Peyer's patch (tissue), 4 donors: ENCODE measurements at regions not wholly inside any gene's neighbourhood (a gene's known extent, or its start where the extent isn't known, plus 50 kb on each side); places are given as distances from the start of the nearest gene placed in this dataset.

Source experiments
- DNase-seq, 3 donors: peaks; one replicate each; pipeline ENCODE4 v3.0.0-alpha.2; 2017 to 2019
- H3K27ac ChIP-seq, 4 donors: fragments of 200-600 bp; sonication (generic); one replicate each; pipeline ENCODE4 v1.5.1; 2016 to 2019
- H3K27me3 ChIP-seq, 2 donors: fragments of 200-600 bp; sonication (generic); one replicate each; pipeline ENCODE4 v1.5.1; 2019
- H3K36me3 ChIP-seq, 3 donors: fragments of 200-600 bp; sonication (generic); one replicate each; pipeline ENCODE4 v1.5.1; 2016 to 2019
- H3K4me1 ChIP-seq, 4 donors: fragments of 200-600 bp; sonication (generic); one replicate each; pipeline ENCODE4 v1.5.1; 2016 to 2019
- H3K4me3 ChIP-seq, 4 donors: fragments of 200-600 bp; sonication (generic); 1 replicate in 3 of 4; 2 replicates in 1 of 4; pipeline ENCODE4 v1.5.1; 2016 to 2019; ENCODE audit warnings: mild to moderate bottlenecking in 1 of 4
- H3K9me3 ChIP-seq, 4 donors: fragments of 200-600 bp; sonication (generic); one replicate each; pipeline ENCODE4 v1.5.1; 2016 to 2019; ENCODE audit warnings: mild to moderate bottlenecking in 1 of 4
- CTCF ChIP-seq, 6 experiments: fragments of 450-650 bp in 4 of 6; fragments of 200-600 bp in 2 of 6; sonication (generic) in 1 of 6; IDR thresholded peaks; one replicate each; pipeline ENCODE4 v1.5.1; 2017 to 2019; ENCODE audit warnings: antibody characterized with exemption in 6 of 6, mild to moderate bottlenecking in 3 of 6, moderate library complexity in 1 of 6
- POLR2A ChIP-seq, 2 donors: fragments of 450-650 bp; IDR thresholded peaks; one replicate each; pipeline ENCODE4 v1.5.1; 2017; ENCODE audit warnings: antibody characterized with exemption in 2 of 2, mild to moderate bottlenecking in 2 of 2, moderate library complexity in 2 of 2

DNA sequence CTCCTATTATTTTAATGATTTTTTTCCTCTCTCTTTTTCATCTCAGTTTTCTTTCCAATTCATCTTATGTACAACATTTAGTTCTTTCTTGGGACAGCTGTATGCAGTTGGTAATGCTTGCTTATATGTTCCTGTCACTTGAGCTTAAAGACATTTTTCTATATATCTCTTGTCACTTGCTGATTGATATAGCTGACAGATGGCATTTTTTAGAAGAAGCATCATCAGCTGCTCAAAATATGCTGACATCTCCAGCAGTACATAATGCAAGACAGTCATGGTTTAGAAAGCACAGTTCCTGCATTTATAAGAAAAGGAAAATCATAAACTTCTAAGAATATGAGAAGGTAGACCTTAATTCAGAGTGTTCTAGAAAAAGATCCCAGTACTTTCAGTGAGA is 56.5 kb downstream of the DCAF8L1 start:
- Histone ChIP-seq H3K9me3 (no peaks in the 10 kb centered on the region), H3K36me3 (no peaks in the 10 kb centered on the region), H3K4me3 (no peak overlapping the region), H3K27me3 (no peaks in the 10 kb centered on the region), H3K27ac (no peak overlapping the region), H3K4me1 (no peaks in the 10 kb centered on the region)
- no peak for TF ChIP-seq CTCF (IDR thresholded peaks at IDR 0.05)
- no peak for TF ChIP-seq POLR2A (IDR thresholded peaks at IDR 0.05)
- no peak for DNase-seq

GRCh38 chrX:27924261-27924660 is 57.0 kb downstream of the DCAF8L1 start:
- no peak overlapping the region for H3K4me3 ChIP-seq
- DNase-seq: peak in 1 of 3 donors; percentile 43
- TF ChIP-seq CTCF (IDR thresholded peaks at IDR 0.05) (no peak), POLR2A (IDR thresholded peaks at IDR 0.05) (no peak)

DNA sequence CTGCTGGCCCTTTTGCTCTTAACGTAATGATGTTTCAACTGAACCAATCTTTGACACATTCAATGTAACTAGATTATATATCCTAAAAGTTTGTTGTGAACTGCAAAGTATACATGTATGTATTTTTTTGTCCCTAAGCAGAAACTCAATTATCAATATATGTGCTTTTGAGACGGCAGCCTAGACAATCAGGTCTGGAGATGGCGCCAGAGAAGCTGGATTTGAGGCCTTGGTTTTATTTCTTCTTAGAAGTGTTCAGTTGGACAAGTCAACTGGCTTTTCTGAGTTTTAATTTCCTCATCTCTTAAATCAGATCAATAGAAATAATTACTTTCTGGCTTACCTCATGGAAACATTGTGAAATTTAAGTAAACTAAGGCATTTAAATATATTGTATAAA is 62.5 kb downstream of the DCAF8L1 start:
- peak in 2 of 3 donors; percentile 15 to 66 for DNase-seq
- no peak overlapping the region for H3K4me3 ChIP-seq
- peak in 3 of 6 experiments; percentile 34 to 64 (median 46) for TF ChIP-seq CTCF (IDR thresholded peaks at IDR 0.05)
- TF ChIP-seq POLR2A (IDR thresholded peaks at IDR 0.05): no peak
- no peak overlapping the region for H3K27ac ChIP-seq
- H3K9me3 ChIP-seq: no peaks in the 10 kb centered on the region
- H3K4me1 ChIP-seq: no peaks in the 10 kb centered on the region
- no peaks in the 10 kb centered on the region for H3K27me3 ChIP-seq
- H3K36me3 ChIP-seq: no peaks in the 10 kb centered on the region

More at GRCh38 chrX:27924261-27924660, 57.0 kb downstream of the DCAF8L1 start:
- no peaks in the 10 kb centered on the region for H3K36me3 ChIP-seq
- H3K9me3 ChIP-seq: no peaks in the 10 kb centered on the region
- H3K27me3 ChIP-seq: no peaks in the 10 kb centered on the region
- H3K27ac ChIP-seq: no peak overlapping the region
- no peaks in the 10 kb centered on the region for H3K4me1 ChIP-seq

GRCh38 chrX:27917713-27918500 is 63.3 kb downstream of the DCAF8L1 start:
- no peaks in the 10 kb centered on the region for H3K9me3 ChIP-seq
- no peak overlapping the region for H3K27ac ChIP-seq
- no peak for TF ChIP-seq CTCF (IDR thresholded peaks at IDR 0.05)
- no peak for TF ChIP-seq POLR2A (IDR thresholded peaks at IDR 0.05)
- no peak overlapping the region for H3K4me3 ChIP-seq
- no peaks in the 10 kb centered on the region for H3K4me1 ChIP-seq
- no peaks in the 10 kb centered on the region for H3K27me3 ChIP-seq
- no peaks in the 10 kb centered on the region for H3K36me3 ChIP-seq
- DNase-seq: no peak

- DNase-seq: peak in 1 of 3 donors; percentile 45
- Histone ChIP-seq H3K36me3 (no peaks in the 10 kb centered on the region), H3K27me3 (no peaks in the 10 kb centered on the region), H3K9me3 (no peaks in the 10 kb centered on the region), H3K27ac (no peak overlapping the region), H3K4me3 (no peak overlapping the region), H3K4me1 (no peaks in the 10 kb centered on the region)
- no peak for TF ChIP-seq CTCF (IDR thresholded peaks at IDR 0.05)
These were observed 65.6 kb downstream of the DCAF8L1 start for GRCh38 chrX:27915617-27916016.
